Ascending aorta (tissue), 2 donors: ENCODE measurements at regions not wholly inside any gene's neighbourhood (a gene's known extent, or its start where the extent isn't known, plus 50 kb on each side); places are given as distances from the start of the nearest gene placed in this dataset.

Source experiments
- DNase-seq, 2 donors: peaks; one replicate each; pipeline ENCODE4 v3.0.0-alpha.2; 2019; ENCODE audit warnings: low spot score in 2 of 2
- H3K27ac ChIP-seq, 2 donors: fragments of 200-600 bp; sonication (generic); one replicate each; pipeline ENCODE4 v1.5.1; 2016 to 2017; ENCODE audit warnings: mild to moderate bottlenecking in 1 of 2
- H3K27me3 ChIP-seq: fragments of 200-600 bp; sonication (generic); one replicate; pipeline ENCODE4 v1.5.1; 2017
- H3K36me3 ChIP-seq, 2 donors: fragments of 200-600 bp; sonication (generic); one replicate each; pipeline ENCODE4 v1.5.1; 2016
- H3K4me1 ChIP-seq, 2 donors: fragments of 200-600 bp; sonication (generic); one replicate each; pipeline ENCODE4 v1.5.1; 2016 to 2017; ENCODE audit warnings: mild to moderate bottlenecking in 1 of 2
- H3K4me3 ChIP-seq, 2 donors: fragments of 200-600 bp; sonication (generic); one replicate each; pipeline ENCODE4 v1.5.1; 2016 to 2017; ENCODE audit warnings: mild to moderate bottlenecking in 1 of 2
- H3K9me3 ChIP-seq, 2 donors: fragments of 200-600 bp; sonication (generic); one replicate each; pipeline ENCODE4 v1.5.1; 2016
- intact Hi-C: fragments of 100-400 bp; cut with DNase I; formaldehyde crosslinking; loops from one replicate; pipeline ENCODE4 v1.15.1; 2023
- TF ChIP-seq, protein P1 (sequence below), 3 experiments: fragments of 200-600 bp in 2 of 3; fragments of 450-650 bp in 1 of 3; sonication (generic) in 2 of 3; IDR thresholded peaks; one replicate each; pipeline ENCODE4 v1.5.1; 2016 to 2019; ENCODE audit warnings: antibody characterized with exemption in 3 of 3, mild to moderate bottlenecking in 1 of 3, moderate library complexity in 1 of 3

DNA sequence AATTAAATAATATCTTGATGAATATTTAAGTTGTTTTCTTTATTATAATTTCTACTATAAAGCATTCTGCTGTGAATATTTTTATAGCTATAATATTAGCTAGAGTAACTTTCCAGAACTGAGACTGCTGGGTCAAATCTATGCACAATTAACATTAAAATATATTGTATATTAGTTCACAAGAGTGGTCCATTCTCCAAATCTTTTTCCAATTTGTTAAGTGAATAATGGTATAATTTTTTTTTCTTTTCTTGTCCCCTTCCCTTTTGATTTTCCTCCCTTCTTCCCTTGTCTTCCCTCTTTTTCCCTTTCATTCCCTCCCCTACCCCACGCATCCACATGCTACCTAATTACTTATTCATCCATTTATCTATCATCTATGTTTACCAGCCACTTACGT, 977.5 kb downstream of the TUSC7 start:
- H3K9me3 ChIP-seq: no peaks in the 10 kb centered on the region
- H3K27me3 ChIP-seq: no peaks in the 10 kb centered on the region
- TF ChIP-seq, protein P1, sequence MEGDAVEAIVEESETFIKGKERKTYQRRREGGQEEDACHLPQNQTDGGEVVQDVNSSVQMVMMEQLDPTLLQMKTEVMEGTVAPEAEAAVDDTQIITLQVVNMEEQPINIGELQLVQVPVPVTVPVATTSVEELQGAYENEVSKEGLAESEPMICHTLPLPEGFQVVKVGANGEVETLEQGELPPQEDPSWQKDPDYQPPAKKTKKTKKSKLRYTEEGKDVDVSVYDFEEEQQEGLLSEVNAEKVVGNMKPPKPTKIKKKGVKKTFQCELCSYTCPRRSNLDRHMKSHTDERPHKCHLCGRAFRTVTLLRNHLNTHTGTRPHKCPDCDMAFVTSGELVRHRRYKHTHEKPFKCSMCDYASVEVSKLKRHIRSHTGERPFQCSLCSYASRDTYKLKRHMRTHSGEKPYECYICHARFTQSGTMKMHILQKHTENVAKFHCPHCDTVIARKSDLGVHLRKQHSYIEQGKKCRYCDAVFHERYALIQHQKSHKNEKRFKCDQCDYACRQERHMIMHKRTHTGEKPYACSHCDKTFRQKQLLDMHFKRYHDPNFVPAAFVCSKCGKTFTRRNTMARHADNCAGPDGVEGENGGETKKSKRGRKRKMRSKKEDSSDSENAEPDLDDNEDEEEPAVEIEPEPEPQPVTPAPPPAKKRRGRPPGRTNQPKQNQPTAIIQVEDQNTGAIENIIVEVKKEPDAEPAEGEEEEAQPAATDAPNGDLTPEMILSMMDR (IDR thresholded peaks at IDR 0.05): no peak
- no peak overlapping the region for H3K4me3 ChIP-seq
- no peaks in the 10 kb centered on the region for H3K4me1 ChIP-seq
- intact Hi-C loops: no loop called here
- DNase-seq: no peak
- no peak overlapping the region for H3K27ac ChIP-seq
- H3K36me3 ChIP-seq: no peaks in the 10 kb centered on the region

DNA sequence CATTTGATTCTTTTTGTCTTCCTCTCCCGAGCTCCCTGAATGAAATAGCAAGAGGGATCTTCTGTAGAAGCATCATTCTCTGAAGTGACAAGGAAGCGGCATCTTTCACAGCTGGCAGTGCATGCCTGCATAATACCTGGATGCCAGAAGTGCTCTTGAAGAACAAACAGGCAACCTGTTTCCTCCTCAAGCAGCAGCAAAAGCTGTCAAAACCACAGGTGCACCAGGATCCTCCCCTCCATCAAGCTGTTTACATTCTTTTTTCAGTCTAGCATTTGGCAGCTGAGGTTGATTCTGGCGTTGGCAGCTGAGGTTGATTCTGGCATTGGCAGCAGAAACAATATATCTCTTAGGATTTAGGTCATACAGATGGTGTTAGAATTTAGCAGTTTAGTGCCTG, 979.0 kb downstream of the TUSC7 start:
- H3K27me3 ChIP-seq: no peaks in the 10 kb centered on the region
- TF ChIP-seq, protein P1 (IDR thresholded peaks at IDR 0.05): no peak
- intact Hi-C loops: no loop called here

DNA sequence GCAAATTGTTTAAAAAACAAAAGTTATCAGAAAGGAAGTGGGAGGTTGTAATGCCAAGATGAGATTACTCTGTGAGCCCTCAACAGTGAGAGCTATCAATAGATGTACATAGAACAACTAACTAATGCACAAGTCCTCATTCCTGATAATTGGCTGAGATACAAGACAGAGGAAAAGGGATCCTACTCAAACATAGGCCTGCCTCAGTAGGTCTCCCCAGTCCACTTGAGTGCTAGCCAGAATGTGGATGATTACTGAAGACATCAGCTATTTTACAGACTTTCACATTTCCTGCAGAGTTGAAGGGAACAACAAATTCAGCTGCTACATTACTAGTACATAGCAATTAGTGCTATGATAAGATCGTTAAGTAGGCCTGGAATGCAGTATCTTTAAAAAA, 981.9 kb downstream of the TUSC7 start:
- Histone ChIP-seq H3K4me1 (no peaks in the 10 kb centered on the region), H3K36me3 (no peaks in the 10 kb centered on the region), H3K4me3 (no peak overlapping the region), H3K27ac (no peak overlapping the region), H3K27me3 (no peaks in the 10 kb centered on the region), H3K9me3 (no peaks in the 10 kb centered on the region)
- no peak for DNase-seq
- intact Hi-C loops: no loop called here
- TF ChIP-seq, protein P1 (IDR thresholded peaks at IDR 0.05): no peak

More for the DNA sequence above, 979.0 kb downstream of the TUSC7 start:
- Histone ChIP-seq H3K4me3 (no peak overlapping the region), H3K9me3 (no peaks in the 10 kb centered on the region), H3K36me3 (no peaks in the 10 kb centered on the region), H3K27ac (no peak overlapping the region), H3K4me1 (no peaks in the 10 kb centered on the region)
- no peak for DNase-seq

DNA sequence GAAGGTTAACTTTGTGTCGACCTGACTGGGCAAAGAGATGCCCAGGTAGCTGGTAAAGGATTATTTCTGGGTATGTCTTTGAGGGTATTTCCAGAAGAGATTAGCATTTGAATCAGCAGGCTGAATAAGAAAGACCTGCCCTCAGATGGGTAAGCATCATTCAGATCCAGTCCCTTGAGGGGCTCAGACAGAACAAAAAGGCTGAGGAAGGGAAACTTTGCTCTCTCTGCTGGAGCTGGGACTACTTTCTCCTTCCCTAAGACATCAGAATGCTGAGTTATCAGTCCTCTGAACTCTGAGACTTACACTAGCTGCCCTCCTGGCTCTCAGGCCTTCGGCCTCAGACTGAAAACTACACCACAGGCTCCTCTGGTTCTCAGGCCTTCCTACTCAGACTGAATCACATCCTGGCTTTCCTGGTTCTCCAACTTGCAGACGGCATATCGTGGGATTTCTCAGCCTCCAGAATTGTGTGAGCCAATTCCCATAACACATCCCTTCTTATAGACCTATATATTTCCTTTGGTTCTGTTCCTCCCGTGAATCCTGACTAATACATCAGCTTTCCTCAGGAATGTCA, 982.9 kb downstream of the TUSC7 start:
- TF ChIP-seq, protein P1 (IDR thresholded peaks at IDR 0.05): no peak
- no peaks in the 10 kb centered on the region for H3K4me1 ChIP-seq
- H3K9me3 ChIP-seq: no peaks in the 10 kb centered on the region
- DNase-seq: no peak
- no peak overlapping the region for H3K27ac ChIP-seq
- H3K4me3 ChIP-seq: no peak overlapping the region
- no peaks in the 10 kb centered on the region for H3K36me3 ChIP-seq
- intact Hi-C loops: no loop called here
- no peaks in the 10 kb centered on the region for H3K27me3 ChIP-seq

DNA sequence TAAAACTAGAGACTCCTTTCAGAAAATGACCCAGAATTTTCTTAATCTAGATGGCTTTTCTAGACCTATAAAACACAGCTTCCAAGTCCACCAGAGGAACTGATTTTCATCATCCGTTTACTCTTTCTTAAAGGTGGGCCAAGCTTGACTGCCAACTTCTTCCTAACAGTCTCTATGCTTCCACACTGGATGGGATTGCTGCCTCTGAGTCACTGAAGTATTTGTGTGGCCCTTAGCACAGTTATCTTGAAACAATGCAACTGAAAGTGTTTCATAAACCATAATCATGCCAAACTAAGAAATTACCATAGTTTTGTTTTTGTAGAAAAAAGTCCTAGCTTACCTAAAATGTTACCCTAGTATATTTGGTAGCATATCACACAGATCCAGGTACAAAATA, 985.7 kb downstream of the TUSC7 start:
- Histone ChIP-seq H3K27ac (no peak overlapping the region), H3K4me3 (no peak overlapping the region), H3K4me1 (no peaks in the 10 kb centered on the region), H3K27me3 (no peaks in the 10 kb centered on the region), H3K36me3 (no peaks in the 10 kb centered on the region), H3K9me3 (no peaks in the 10 kb centered on the region)
- TF ChIP-seq, protein P1 (IDR thresholded peaks at IDR 0.05): no peak
- no peak for DNase-seq
- intact Hi-C loops: no loop called here
